SK-N-MC (cell line): ENCODE measurements at regions not wholly inside any gene's neighbourhood (a gene's known extent, or its start where the extent isn't known, plus 50 kb on each side); places are given as distances from the start of the nearest gene placed in this dataset.

Experiments used
- EZH2 ChIP-seq: fragments of 200-600 bp; sonication (generic); IDR thresholded peaks from one replicate; pipeline ENCODE4 v1.6.1; 2017; ENCODE audit warnings: antibody characterized with exemption
- FOXP2 ChIP-seq: optimal IDR thresholded peaks from 2 replicates; pipeline ENCODE3; 2011; ENCODE audit warnings: mild to moderate bottlenecking, moderate library complexity; ENCODE audit not compliant: insufficient read depth; ENCODE audit errors: extremely low read length, control extremely low read depth

- TF ChIP-seq EZH2, result no peak
- TF ChIP-seq FOXP2, result no peak
These were observed 51.4 kb upstream of the ESX1 start for GRCh38 chrX:104306180-104306579.
